ENCODE measurements at regions not wholly inside any gene's neighbourhood (a gene's known extent, or its start where the extent isn't known, plus 50 kb on each side); places are given as distances from the start of the nearest gene placed in this dataset.

DNA sequence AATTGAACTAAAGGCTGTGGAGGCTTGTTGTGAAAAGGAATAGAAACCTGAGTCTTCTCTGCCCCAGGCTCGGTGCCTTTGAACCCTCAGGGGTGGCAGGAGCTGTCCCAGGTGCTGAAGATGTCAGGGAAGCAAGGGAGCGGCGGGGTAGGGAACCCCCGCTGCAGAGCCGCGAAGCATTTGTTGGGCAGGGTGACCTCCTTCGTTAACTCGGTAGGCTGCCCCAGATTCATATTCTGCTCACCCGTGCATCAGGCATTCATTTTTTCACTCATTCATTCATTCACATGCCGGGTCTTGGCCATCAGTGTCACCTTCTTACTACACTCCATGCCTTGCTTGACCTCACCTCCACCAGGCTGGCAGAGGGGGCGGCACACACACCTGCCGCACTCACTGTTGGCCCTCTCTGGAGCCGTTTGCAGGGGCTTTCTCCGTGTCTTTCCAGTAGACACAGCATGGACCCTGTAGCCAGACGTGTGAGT lies 618.9 kb downstream of the BRD1 start:
- Histone ChIP-seq H3K27me3 (ENCODE audit: insufficient read depth, poor library complexity, severe bottlenecking) (no peaks in the 10 kb centered on the region), H3K4me3 (replicated peaks; ENCODE audit: insufficient read depth, low read length) (no peak overlapping the region), H3K27ac (replicated peaks) (no peak overlapping the region)
- DNase-seq (ENCODE audit: low read depth in 1 of 2, low spot score in 1 of 2), result no peak
- peak; percentile 93 for TF ChIP-seq REST (IDR thresholded peaks at IDR 0.05; ENCODE audit: insufficient replicate concordance, low read depth)
- TF ChIP-seq SPI1 (IDR thresholded peaks at IDR 0.05; ENCODE audit: borderline replicate concordance, low read depth), result no peak
- no peak for TF ChIP-seq CTCF (IDR thresholded peaks at IDR 0.05; ENCODE audit: insufficient read depth, low read length)

GRCh38 chr22:49208004-49208402 lies 619.7 kb downstream of the BRD1 start:
- TF ChIP-seq GABPA (IDR thresholded peaks at IDR 0.05; ENCODE audit: low read depth) (no peak), CTCF (IDR thresholded peaks at IDR 0.05; ENCODE audit: insufficient read depth, low read length) (no peak), REST (IDR thresholded peaks at IDR 0.05; ENCODE audit: insufficient replicate concordance, low read depth) (no peak), SPI1 (IDR thresholded peaks at IDR 0.05; ENCODE audit: borderline replicate concordance, low read depth) (no peak), POLR2AphosphoS5 (IDR thresholded peaks at IDR 0.05; ENCODE audit: low read depth) (no peak)
- Histone ChIP-seq H3K4me3 (replicated peaks; ENCODE audit: insufficient read depth, low read length) (no peak overlapping the region), H3K27me3 (ENCODE audit: insufficient read depth, poor library complexity, severe bottlenecking) (no peaks in the 10 kb centered on the region), H3K27ac (replicated peaks) (no peak overlapping the region)
- DNase-seq (ENCODE audit: low read depth in 1 of 2, low spot score in 1 of 2), result no peak

DNA sequence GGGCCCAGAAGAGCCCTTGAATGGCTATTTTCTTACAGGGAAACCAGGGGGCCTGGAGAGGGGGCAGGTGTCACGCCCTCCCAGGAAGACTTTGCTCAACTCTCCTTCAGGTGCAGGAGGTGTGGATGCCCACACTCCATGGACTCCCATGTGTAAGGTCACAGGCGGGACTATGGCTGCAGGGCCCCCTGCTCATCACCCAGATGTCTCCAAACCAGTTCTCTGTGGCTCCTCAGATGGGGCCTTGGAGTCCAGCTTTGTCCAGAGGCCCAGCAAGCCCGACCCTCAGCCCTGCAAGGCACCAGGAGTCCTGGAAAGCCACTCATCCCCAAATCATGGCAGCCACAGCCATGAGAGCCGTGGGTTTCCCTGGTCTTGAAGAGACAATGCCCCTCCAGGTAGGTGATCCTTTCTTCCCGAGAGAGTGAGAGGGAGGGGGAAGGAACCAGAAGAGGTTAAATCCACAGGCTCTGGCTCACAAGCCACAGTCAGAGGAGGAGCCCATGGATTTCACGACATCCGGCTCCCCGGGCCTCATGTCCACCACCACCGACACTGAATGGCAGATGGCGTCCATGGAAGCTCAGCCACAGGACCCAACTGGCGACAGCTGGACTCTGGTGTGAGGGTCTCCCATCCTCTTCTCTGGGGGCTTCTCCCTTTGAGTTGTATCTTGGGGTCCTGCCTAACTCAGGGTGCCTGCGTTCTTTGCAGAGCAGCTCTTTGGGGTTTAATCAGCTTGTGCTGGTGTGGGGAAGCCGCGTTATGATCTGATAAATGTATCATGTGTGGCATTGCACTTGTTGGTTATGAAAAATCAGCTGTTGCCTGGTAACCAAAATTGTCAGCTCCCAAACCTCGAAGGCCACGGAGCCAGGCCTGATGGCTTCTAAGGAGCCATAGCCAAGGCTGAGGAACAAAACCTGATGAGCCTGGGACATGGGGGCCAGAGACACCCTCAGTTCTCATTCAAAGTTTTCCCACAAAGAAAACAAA lies 620.4 kb downstream of the BRD1 start:
- no peak for DNase-seq (ENCODE audit: low read depth in 1 of 2, low spot score in 1 of 2)
- TF ChIP-seq GABPA (IDR thresholded peaks at IDR 0.05; ENCODE audit: low read depth) (no peak), POLR2AphosphoS5 (IDR thresholded peaks at IDR 0.05; ENCODE audit: low read depth) (no peak), SPI1 (IDR thresholded peaks at IDR 0.05; ENCODE audit: borderline replicate concordance, low read depth) (no peak), CTCF (IDR thresholded peaks at IDR 0.05; ENCODE audit: insufficient read depth, low read length) (no peak), REST (IDR thresholded peaks at IDR 0.05; ENCODE audit: insufficient replicate concordance, low read depth) (no peak)
- H3K4me3 ChIP-seq (replicated peaks; ENCODE audit: insufficient read depth, low read length), result no peak overlapping the region
- no peaks in the 10 kb centered on the region for H3K27me3 ChIP-seq (ENCODE audit: insufficient read depth, poor library complexity, severe bottlenecking)
- H3K27ac ChIP-seq (replicated peaks), result no peak overlapping the region

Measured in HL-60 (cell line).